ENCODE measurements at regions not wholly inside any gene's neighbourhood (a gene's known extent, or its start where the extent isn't known, plus 50 kb on each side); places are given as distances from the start of the nearest gene placed in this dataset.

DNA sequence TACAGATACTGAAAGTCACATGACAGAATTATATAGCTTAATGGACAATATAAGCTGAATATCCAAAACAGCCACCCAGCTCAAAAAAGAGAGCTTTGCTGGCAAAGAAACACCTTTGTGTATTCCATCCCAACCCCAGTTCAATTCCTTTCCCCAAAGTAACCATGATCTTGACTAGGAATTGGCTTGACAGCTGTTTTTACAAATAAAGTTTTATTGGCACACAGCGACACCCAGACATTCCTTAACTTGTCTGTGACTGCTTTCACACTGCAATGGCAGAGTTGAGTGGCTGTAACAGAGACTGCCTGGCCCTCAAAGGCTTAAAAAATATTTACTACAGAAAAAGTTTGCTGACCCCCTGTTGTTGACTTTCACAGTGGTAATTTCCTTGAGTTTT is 264.0 kb upstream of the TSHZ2 start:
- DNase-seq, result no peak

DNA sequence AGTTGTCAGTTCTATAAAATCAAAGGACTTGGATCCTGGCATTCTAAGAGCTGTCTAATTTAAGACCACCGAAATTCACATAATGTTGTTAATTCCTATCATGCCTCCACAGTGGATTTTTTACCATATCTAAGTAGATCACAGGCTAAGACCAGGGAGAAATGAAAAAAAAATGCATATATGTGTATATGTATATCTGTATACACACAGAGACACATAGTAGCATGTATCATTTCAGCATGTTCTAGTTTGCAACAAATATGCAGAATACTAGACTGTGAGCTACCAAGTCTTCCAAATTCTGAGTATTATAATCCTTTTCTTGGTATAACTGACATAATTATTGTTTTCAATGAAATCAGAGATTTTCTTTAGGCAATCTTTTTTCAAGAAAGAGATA is 267.6 kb upstream of the TSHZ2 start:
- no peak for DNase-seq

DNA sequence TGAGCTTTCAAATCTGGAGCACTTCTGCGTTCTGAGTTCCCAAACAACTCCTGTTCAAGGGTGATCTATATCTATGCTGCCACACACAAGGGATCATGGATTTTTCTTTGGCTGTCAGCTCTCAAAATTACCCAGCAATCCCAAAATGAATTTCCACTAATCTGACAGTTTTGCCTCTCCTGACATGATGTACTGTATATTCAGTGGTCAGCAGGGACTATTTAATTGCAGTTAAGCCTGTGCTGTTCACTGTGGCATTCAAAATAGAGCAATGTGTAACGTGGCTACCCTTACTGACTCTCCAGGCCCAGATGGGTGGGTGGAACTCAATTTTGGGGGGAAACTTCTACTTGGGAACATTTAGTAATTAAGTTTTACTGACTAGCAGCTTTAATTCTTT is 283.8 kb upstream of the TSHZ2 start:
- DNase-seq, result no peak

DNA sequence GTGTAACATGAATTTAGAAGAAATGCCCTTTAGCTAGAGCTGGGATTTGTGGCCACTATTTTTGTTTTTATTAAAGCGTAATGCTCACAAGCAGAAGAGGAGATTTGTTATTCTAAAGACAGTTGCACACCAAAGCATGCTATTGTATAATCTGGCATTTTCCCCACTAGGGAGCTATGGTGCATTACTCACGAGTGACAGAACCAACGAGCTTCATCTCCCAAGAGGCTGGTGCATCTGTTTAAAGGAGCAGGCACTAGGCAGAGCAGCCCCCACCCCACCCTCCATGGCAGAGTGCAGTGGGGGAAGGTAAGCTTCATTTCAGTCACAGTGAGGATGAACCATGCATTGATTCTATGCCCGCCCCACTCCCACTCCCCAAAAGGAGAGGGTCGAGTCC is 287.3 kb upstream of the TSHZ2 start:
- DNase-seq, result no peak

DNA sequence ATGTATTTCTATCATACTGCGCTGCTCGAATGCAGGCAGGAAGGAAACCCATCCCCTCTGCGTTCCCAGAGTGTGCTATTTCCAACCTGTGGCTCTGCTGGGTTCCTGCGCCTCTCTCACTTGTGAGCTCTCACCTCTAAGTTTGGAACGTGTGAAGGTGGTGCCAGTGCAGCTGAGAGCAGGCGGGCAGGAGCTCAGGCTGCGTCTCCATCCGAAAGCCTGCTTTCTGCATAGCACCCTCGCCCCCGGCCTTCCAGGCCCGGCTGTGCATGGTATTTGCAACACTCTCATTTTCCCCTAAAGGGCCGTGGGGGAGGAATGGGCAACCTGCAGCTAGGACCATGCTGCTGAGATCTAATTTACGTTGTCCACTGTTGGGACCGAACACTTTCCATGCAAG is 288.0 kb upstream of the TSHZ2 start:
- DNase-seq, result no peak

DNA sequence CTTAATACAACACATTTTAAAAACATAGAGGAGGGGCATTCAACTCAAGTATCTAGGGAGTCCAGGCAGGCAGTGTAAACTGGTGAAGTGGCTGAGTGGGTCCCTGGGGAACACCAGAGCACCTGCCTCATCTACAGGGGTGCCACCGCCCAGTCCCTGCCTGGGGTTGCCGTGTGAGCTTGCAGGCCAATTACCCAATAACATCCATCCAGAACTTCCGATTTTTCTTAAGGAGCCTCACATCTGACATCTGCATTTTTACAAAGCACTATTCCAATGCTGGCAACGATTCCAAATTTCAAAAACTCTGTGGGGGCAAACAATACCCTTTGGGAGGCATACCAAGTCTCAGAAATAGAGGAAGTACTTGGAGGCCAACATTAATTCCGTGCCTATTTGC is 288.4 kb upstream of the TSHZ2 start:
- DNase-seq, result no peak

DNA sequence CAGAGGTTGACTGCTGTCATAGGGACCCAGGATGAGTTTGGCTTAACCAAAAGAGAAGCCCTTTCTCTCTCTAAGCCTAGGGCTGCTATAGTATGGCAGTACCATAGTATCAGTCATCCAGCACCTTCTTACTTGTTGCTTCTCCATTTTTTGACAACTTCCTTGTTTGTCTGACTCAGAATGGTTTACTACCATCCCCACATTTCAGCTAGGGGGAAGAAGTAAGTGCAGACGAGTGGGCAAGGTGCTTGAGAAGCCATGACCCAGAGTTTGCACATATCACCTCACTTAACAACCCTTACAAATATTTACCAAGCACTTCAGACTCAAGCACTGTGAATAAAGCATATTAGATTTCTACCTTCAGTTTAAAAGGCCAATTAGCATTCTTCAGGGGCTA is 289.9 kb upstream of the TSHZ2 start:
- DNase-seq, result no peak

DNA sequence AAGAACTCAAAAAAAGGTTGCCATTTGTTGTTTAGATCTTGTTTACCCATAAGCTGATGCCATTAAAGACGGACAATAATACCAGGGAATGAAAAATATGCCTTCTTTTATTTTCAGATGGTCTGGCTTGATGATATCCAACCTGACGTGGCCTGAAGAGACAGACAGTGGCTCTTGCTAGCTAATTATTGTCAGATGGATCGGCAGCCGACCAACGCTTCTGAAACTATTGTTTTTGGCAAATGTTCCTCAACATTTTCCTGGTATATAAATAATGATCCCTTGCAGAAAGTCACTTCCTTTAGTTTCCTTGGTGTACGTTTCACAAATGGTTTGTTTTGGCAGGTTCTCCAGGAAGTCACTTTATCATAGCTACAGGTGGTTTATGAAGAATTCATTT is 290.9 kb upstream of the TSHZ2 start:
- no peak for DNase-seq

DNA sequence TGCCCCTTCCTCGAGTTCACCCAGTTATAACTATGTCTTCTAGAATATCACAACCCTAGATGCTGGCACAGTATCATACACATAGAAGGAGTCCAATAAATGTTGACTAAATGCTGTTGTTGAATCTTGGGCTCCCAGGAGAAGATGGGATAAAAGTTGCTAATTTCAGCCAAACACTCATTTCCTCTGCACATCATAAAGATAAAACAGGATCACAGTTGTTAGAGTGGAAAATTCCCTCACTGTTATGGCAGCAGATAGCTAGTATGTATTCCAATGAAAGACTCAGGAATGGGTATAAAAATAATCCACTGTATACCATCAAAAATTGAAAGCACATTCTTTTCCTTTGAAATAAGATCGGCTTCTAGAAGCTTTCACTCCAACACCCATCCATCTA is 294.9 kb upstream of the TSHZ2 start:
- DNase-seq, result no peak

DNA sequence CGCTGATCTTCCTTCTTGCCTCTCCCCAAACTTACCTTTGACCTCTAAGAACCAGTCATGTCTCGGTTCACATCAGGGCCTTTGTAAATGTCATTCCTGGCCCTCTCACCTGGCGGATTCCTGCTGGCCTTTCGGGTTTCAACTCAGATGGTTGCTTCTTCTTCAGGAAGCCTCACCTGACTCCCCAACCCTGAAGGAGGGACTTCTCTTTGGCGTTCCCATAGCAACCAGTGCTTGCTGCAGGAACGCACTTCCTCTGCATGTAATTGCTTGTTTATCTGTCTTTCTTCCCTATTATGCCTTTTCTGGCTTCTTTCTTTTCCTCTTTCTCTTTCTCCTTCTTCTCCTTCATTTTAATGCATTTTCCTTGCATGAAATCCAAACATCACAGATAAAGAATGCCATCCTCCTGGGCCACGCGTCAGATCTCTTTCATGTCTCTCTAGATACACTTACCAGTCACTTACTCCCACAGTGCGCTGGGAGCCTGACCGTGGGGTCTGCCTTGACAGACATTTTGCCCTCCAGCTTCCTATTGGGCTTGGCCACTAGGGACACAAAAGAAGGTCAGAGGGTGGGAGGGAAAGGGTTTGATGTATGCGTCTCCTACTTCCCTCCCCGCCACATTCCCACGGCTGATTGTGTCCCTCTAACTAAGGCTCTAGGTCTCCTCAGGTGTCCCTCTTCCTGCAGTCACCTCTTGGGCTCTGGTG is 295.7 kb upstream of the TSHZ2 start:
- no peak for DNase-seq

DNA sequence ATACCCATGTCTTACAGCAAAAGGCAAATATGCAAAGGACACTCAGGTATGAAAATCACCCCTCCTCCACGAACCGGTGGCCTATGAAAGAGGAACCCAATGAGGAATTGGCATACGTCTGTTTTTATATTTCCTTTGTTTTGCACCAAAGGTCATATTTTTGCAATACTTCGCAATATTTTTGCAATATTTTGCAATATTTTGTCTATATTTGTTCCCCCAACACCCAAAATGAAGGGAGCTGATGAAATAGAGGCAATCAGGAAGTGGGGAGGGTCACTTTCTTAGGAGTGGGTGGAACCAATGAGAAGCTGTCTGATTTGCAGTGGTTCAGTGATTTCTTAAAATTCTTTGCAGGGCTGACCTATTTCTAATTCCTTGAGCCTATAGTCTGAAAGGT is 296.8 kb upstream of the TSHZ2 start:
- no peak for DNase-seq

DNA sequence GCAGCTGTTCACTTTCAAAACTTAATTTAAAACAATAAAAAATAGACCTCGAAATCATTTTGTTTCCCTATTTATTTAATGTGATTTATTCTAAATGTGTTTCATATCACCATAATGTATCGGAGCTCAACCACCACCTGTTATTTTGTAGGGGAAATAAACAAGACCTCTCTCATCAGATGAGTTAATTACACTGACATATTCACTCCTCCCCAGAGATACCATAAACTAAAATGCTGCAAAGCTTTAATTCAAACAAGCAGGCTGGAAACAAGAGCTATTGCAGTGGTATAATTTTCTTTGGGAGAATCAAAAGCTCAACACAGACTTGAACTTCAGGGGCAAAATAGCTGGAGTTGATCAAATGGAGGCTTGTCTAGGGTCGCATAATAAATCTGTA is 303.5 kb upstream of the TSHZ2 start:
- no peak for DNase-seq

DNA sequence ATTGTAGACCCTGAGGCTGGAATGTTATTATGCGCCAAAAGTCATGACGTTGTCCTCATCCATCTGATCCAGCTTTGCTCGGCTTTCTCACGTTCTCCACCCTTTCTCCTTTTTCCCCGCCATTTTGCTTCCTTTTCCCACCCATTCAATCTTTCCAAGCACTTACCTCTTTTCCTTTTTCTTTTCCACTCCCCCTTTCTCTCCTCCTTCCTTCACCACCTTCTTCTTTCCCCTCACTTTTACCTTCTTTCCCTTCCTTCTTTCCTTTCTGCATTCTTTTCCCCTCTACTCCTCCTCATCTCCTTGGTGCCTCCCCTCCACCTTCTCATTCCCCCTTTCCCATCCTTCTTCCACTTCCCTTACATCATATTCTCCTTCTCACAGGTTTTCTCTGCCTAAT is 304.8 kb upstream of the TSHZ2 start:
- no peak for DNase-seq

DNA sequence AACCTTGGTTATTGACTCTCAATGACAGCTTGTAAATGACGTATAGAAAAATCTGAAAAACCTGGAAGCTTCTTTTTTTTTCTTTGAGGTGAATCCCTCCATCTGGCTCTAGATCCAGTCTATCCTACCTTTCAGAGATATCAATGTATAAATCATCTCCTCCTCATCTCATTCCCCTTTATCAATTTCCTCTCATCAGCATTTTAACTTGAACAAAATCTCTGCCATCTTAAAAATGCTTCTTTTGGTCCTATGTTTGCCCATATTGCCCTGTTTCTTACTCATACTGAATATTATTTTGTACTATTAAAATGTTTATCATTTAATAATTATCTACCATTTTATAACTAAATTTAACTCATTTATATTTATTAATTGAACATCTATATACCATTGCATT is 306.7 kb upstream of the TSHZ2 start:
- DNase-seq, result no peak

DNA sequence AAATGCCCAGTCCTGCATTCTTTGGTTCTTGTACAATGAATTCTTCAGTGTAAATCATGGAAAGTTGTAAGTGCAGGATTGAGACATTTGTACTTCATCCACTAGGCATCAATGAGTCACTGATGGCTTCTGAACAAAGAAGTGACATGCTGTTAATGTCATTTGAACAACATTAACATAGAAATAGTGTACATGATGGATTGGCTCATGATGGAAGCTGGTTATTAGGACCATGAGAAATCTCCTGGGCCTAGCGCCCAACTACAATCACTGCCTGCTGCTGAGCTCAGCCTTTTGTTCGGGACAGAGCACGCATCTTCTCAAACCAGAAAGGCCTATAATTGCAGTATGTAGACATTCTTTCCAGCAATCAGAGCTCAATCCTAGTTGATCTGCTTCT is 316.8 kb upstream of the TSHZ2 start:
- DNase-seq, result no peak

DNA sequence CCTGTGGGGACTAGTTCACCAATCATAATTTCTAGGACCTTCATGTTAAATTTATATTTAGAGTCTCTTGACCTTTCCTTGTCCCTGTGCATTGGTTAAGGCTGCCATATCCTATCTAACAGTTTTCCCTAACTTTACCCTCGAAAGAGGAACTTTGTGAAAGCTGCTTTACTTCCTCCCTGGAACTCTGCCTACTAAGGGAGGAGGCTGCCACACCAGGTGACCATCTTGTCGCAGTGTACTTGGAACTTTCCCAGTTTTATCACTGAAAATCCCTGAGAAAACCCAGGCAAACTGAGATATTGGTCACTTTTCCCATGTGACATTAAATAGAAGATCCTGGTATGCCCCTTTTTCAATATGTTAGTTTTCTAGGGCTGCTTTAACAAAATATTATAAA is 317.6 kb upstream of the TSHZ2 start:
- no peak for DNase-seq

DNA sequence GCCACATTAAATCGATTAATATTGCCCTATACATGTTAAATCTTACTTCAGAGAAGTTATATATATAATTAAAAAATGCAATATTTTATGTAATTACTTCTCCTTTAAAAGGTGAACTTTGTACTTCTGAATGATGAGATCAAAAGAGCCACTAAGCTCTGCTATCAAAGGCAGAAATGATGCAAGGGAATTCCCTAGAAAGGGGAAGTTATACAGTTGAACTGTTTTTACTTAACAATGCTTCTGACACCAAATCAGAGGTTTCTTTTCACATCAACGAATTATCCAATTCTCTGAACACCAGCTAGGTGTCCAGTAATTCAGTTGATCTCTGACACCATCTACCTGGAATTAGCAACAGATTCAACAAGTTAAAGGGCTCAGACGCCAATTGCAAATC is 319.9 kb upstream of the TSHZ2 start:
- no peak for DNase-seq

DNA sequence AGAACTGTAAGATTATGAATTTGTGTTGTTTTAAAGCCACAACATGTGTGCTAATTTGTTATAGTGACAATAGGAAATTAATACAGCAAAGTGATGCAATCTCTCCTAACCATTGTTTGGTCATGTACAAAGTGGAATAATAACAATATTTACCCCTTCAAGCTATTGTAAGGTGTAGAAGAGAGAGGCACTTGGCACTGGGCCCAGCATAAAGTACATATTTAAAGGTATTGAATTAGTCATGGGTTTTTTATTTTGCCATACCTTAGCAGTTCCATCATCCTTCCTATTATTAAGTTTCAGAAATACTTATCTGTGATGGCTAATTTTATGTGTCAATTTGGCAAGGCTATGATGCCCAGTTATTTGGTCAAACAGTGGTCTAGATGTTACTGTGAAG is 322.4 kb upstream of the TSHZ2 start:
- no peak for DNase-seq

DNA sequence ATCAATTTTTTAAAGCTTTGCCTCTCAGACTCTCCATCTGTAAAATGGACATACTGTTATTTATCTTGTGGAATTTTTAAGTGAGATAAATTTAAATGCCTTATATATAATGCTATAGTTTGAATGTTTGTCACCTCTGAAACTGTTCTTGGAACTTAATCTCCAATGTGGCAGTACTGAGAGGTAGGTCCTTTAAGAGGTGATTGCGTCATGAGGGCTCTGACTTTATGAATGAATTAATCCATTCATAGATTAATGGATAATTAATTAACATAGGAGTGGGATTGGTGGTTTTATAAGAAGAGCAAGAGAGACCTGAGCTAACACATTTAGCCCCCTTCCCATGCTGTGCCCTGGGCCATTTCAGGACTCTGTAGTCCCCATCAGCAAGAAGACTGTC is 326.3 kb upstream of the TSHZ2 start:
- DNase-seq, result no peak

DNA sequence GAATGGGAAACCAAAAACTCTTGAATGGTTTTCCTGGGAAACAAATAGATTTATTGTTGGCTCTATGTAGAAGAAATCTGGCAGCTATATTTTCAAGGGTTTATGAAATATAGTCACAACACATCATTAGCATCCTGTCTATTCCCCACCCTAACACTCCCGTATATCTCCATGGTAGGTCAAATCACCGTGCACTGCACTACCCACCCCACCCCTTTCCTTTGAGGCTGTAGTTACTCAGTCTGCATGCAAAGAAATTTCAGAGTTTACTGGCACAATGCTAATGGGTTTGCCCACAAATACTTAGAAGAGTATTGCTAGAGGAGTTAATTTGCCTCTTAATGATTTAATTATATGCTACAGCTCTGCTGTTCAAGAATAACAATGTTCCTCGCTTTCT is 329.1 kb upstream of the TSHZ2 start:
- no peak for DNase-seq

DNA sequence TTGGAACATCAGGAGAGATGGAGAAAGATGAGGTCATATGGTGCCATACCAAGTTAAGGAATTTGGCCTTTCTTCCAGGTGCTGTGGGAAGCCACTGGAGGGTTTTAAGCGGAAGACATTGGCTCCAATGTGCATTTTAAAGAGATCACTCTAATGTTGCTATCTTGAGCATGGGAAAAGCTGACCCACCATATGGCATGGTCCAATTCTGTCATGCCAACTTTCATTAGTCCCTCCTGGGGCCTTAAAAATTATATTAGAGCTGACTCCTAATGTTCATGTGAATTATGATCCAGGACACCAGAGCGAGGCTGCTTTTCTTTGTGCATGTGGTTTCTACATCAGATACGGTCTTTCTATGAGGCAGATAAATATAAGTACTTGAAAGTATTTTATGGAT is 335.0 kb upstream of the TSHZ2 start:
- DNase-seq, result no peak

DNA sequence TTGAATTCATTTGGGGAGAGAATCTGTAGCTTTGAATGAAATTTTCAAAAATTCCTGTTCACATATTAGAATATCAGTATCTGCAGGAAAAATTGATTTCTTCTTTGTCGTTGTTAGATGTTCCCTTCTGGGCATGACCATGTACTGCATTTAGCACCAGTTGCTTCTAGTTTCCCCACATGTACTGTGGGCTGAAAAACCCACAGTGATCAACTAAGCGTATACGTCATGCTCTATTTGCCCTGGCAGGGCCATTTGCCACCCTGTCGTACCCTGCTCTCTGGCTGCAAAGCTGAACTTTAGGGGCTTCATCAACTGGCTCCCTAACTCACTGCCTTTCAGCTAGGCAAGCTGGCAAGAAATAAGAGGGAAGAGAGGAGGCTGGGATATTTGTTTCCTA is 340.7 kb upstream of the TSHZ2 start:
- no peak for DNase-seq

DNA sequence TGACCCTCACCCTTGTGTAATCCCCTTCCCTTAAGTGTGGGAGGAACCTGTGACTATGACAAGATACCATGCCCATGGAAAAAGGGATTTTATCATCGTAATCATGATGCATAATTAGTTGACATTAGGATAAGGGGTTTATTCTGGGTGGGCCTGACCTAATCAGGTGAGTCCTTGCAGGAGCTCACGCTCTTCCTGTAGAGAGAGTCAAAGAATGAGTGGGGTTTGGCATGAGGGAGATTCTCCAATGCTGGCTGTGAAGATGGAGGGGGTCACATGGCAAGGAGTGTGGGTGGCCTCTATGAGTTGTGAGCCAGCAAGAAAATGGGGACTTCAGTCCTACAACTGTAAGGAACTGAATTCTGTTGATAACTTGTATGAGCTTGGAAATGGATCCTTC is 342.0 kb upstream of the TSHZ2 start:
- DNase-seq, result no peak

DNA sequence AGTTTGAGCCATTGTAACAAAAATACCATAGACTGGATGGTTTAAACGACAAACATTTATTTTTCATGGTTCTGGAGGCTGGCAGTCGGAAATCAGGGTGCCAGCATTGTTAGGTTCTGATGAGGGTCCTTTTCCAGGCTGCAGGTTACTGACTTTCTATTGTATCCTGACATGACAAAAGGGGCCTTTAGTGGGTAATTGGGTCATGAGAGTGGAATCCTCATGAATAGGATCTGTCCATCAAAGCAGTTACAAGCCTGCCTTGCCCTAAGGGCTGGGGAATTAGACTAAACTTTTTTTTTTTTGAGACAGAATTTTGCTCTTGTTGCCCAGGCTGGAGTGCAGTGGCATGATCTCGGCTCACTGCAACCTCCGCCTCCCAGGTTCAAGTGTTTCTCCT is 347.9 kb upstream of the TSHZ2 start:
- DNase-seq, result no peak

DNA sequence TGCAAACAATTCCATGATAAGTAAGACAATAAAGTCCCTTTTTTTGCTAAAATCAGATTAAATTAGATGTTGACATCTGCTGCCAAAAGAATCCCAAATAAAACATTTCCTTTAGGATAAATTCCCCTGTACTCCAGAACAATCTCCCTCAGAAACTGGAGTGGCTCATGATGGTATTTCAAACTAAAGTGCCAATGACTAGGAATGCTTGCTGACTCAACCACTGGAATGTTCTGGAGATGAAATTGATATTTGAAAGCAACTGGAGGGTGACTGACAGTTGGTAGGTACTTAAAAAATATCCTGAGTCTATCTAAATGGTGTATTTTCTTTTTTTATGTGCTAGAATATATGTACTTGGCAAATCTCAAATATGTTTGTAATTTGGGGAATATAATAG is 350.1 kb upstream of the TSHZ2 start:
- no peak for DNase-seq

DNA sequence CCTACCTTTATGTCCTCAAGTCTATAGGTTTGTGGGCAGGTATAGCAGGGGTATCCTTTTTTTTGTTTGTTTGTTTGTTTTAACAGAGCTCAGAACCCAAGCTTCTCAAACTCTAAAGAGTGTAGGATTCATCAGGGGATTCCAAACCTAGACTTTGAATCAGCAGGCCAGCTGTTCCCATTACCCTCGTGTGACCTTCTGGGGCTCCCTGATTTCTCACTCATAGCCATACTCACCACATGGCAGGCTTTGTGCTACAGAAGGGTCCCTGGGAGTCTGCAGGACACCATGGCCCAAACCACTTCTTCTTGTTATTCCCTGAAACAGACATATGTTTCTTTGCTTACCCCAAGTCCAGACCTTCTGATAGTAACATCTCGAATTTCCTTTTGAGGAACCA is 350.8 kb upstream of the TSHZ2 start:
- DNase-seq, result no peak

All from 8988T (cell line).